K562 (cell line): ENCODE measurements at regions not wholly inside any gene's neighbourhood (a gene's known extent, or its start where the extent isn't known, plus 50 kb on each side); places are given as distances from the start of the nearest gene placed in this dataset.

Experiments used
- CTCF ChIP-seq, 3 experiments: IDR thresholded peaks in 2 of 3; conservative IDR thresholded peaks in 1 of 3; 2 replicates each; pipeline ENCODE4 v1.5.1; 2011 to 2012; ENCODE audit warnings: low read length in 3 of 3, mild to moderate bottlenecking in 3 of 3, control low read depth in 2 of 3, improper control_type of control experiment in 1 of 3, inconsistent platforms in 1 of 3, low read depth in 1 of 3, mixed read lengths in 1 of 3, moderate library complexity in 1 of 3; ENCODE audit not compliant: insufficient read depth in 2 of 3
- E2F4 ChIP-seq: sonication (generic); formaldehyde crosslinking; IDR thresholded peaks from 2 replicates; pipeline ENCODE4 v1.8.0; 2022; ENCODE audit warnings: mild to moderate bottlenecking, low read depth, missing genetic modification reagents
- GABPB1 ChIP-seq: sonication (generic); formaldehyde crosslinking; IDR thresholded peaks from 2 replicates; pipeline ENCODE4 v1.8.0; 2022; ENCODE audit warnings: mild to moderate bottlenecking, missing genetic modification reagents
- HCFC1 ChIP-seq: IDR thresholded peaks from 2 replicates; pipeline ENCODE4 v1.6.1; 2012; ENCODE audit warnings: low read depth, low read length, improper control_type of control experiment
- MED1 ChIP-seq: sonication (generic); formaldehyde crosslinking; IDR thresholded peaks from 2 replicates; pipeline ENCODE4 v1.8.1; 2023; ENCODE audit warnings: missing genetic modification reagents, borderline replicate concordance
- PHF8 ChIP-seq: fragments of 200-600 bp; sonication (generic); IDR thresholded peaks from 2 replicates; pipeline ENCODE4 v1.6.1; 2012; ENCODE audit warnings: mixed run types, mild to moderate bottlenecking, inconsistent platforms, low read length, moderate library complexity, borderline replicate concordance
- POLR2A ChIP-seq: fragments of 450-650 bp; conservative IDR thresholded peaks from 2 replicates; pipeline ENCODE4 v1.6.1; 2016
- PRPF4 ChIP-seq: fragments of 200-400 bp; formaldehyde crosslinking; IDR thresholded peaks from one replicate; pipeline ENCODE4 v1.6.1; 2017; ENCODE audit warnings: low read length, low read depth, mild to moderate bottlenecking; ENCODE audit not compliant: insufficient read depth, poor library complexity, severe bottlenecking
- RAD21 ChIP-seq, 2 experiments: fragments of 250-450 bp in 1 of 2; fragments of 450-650 bp in 1 of 2; sonication (Bioruptor Pico) in 1 of 2; formaldehyde crosslinking in 1 of 2; IDR thresholded peaks in 1 of 2; conservative IDR thresholded peaks in 1 of 2; 2 replicates each; pipeline versions ENCODE4 v1.4.0 to v1.8.0; 2020 to 2022; ENCODE audit warnings: mild to moderate bottlenecking in 2 of 2, moderate library complexity in 1 of 2
- ZNF140 ChIP-seq: fragments of 250-450 bp; sonication (Bioruptor Pico); IDR thresholded peaks from 2 replicates; pipeline ENCODE4 v1.8.0; 2021; ENCODE audit warnings: moderate library complexity, mild to moderate bottlenecking, inconsistent platforms
- ZNF561 ChIP-seq: fragments of 450-650 bp; formaldehyde crosslinking; conservative IDR thresholded peaks from 2 replicates; pipeline ENCODE4 v1.4.0; 2020; ENCODE audit warnings: mild to moderate bottlenecking, moderate library complexity

GRCh38 chr4:126168484-126168883 lies 853.7 kb downstream of the FAT4 start:
- TF ChIP-seq CTCF (IDR thresholded peaks at IDR 0.05 in 2 of 3, conservative IDR thresholded peaks at IDR 0.05 in 1 of 3; ENCODE audit: insufficient read depth in 2 of 3, low read depth in 1 of 3, low read length in 3 of 3) (no peak), RAD21 (CRISPR knock-in tag; conservative IDR thresholded peaks at IDR 0.05 in 1 of 2, IDR thresholded peaks at IDR 0.05 in 1 of 2) (no peak), MED1 (CRISPR knock-in tag) (no peak), PHF8 (no peak), POLR2A (no peak), E2F4 (no peak), HCFC1 (no peak), GABPB1 (CRISPR knock-in tag) (no peak), PRPF4 (no peak), ZNF140 (no peak), ZNF561 (no peak)
